HK-2 (cell line): ENCODE measurements at regions not wholly inside any gene's neighbourhood (a gene's known extent, or its start where the extent isn't known, plus 50 kb on each side); places are given as distances from the start of the nearest gene placed in this dataset.

Experiments used
- DNase-seq: peaks from one replicate; pipeline ENCODE4 v3.0.0-alpha.2; 2018; ENCODE audit not compliant: unreplicated experiment

GRCh38 chr20:10771435-10772140 is 97.8 kb upstream of the JAG1 start:
- no peak for DNase-seq

GRCh38 chr20:10774357-10774943 is 100.7 kb upstream of the JAG1 start:
- no peak for DNase-seq

- no peak for DNase-seq
Measured at GRCh38 chr20:10777710-10778109, 103.9 kb upstream of the JAG1 start.

- DNase-seq = no peak
Measured at GRCh38 chr20:10779911-10780310, 106.1 kb upstream of the JAG1 start.

GRCh38 chr20:10780901-10781300 is 107.1 kb upstream of the JAG1 start:
- DNase-seq = no peak

- DNase-seq = no peak
Measured at GRCh38 chr20:10781526-10781925, 107.7 kb upstream of the JAG1 start.

GRCh38 chr20:10783707-10784553 is 110.1 kb upstream of the JAG1 start:
- DNase-seq = no peak

- DNase-seq = no peak
Measured at GRCh38 chr20:10784554-10785183, 110.9 kb upstream of the JAG1 start.

GRCh38 chr20:10786678-10787077 is 112.9 kb upstream of the JAG1 start:
- no peak for DNase-seq

- no peak for DNase-seq
Measured at GRCh38 chr20:10788055-10788454, 114.3 kb upstream of the JAG1 start.

- no peak for DNase-seq
Measured at GRCh38 chr20:10788877-10789276, 115.1 kb upstream of the JAG1 start.

GRCh38 chr20:10789386-10789785 is 115.6 kb upstream of the JAG1 start:
- DNase-seq = no peak

- DNase-seq = no peak
Measured at GRCh38 chr20:10790013-10790412, 116.2 kb upstream of the JAG1 start.

GRCh38 chr20:10792291-10792690 is 118.5 kb upstream of the JAG1 start:
- no peak for DNase-seq

- DNase-seq = no peak
Measured at GRCh38 chr20:10793766-10794165, 120.0 kb upstream of the JAG1 start.

GRCh38 chr20:10794765-10795164 is 121.0 kb upstream of the JAG1 start:
- no peak for DNase-seq

GRCh38 chr20:10795286-10796026 is 121.7 kb upstream of the JAG1 start:
- no peak for DNase-seq

GRCh38 chr20:10798811-10799210 is 125.0 kb upstream of the JAG1 start:
- no peak for DNase-seq

- DNase-seq = no peak
Measured at GRCh38 chr20:10799735-10800134, 125.9 kb upstream of the JAG1 start.

- no peak for DNase-seq
Measured at GRCh38 chr20:10800288-10800687, 126.5 kb upstream of the JAG1 start.

GRCh38 chr20:10802236-10802635 is 128.4 kb upstream of the JAG1 start:
- peak; percentile 15 for DNase-seq

- no peak for DNase-seq
Measured at GRCh38 chr20:10805764-10806163, 132.0 kb upstream of the JAG1 start.
